ENCODE measurements at regions not wholly inside any gene's neighbourhood (a gene's known extent, or its start where the extent isn't known, plus 50 kb on each side); places are given as distances from the start of the nearest gene placed in this dataset.

- no peak for DNase-seq (ENCODE audit: low read depth in 2 of 2)
Observed at GRCh38 chr5:61737301-61737963, 405.4 kb downstream of the ZSWIM6 start.

GRCh38 chr5:61737964-61738340 lies 405.9 kb downstream of the ZSWIM6 start:
- DNase-seq (ENCODE audit: low read depth in 2 of 2): no peak

GRCh38 chr5:61738446-61738845 lies 406.4 kb downstream of the ZSWIM6 start:
- DNase-seq (ENCODE audit: low read depth in 2 of 2): no peak

GRCh38 chr5:61744690-61745619 lies 412.9 kb downstream of the ZSWIM6 start:
- no peak for DNase-seq (ENCODE audit: low read depth in 2 of 2)

DNA sequence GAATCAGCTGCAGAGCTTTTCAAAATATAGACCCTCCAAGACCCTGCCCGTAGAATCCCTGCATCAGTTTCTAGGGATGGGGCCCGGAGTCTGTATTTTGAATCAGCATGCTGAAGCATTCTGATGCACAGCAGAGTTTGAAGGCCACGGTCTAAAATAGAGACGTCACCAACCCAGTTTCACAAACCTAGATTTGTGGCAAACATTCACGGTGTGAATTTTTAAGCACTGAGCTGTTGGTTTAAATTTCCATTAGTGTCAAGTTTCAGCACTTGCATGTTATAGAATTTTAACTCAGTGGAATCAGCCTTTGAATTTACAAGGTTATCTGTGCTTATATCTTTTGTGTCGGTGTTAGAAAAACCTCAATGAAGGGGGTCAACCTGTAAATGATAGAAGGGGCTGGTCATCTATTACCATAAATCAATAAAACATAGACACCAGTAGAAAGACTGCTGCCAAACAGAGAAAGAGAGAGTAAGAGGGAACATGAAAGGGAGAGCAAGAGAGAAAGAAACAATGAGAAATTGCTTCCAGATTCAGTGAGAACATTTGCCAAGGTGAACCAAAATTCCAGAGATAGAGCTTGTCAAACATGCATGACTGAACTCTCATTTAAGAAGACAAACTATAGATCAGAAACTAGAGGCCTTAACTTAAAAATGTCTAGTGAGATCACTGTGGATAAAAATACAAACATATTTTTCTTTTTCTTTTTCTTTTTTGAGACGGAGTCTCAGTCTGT lies 414.9 kb downstream of the ZSWIM6 start:
- DNase-seq (ENCODE audit: low read depth in 2 of 2): no peak

- DNase-seq (ENCODE audit: low read depth in 2 of 2): no peak
Observed at GRCh38 chr5:61748121-61748520, 416.1 kb downstream of the ZSWIM6 start.

DNA sequence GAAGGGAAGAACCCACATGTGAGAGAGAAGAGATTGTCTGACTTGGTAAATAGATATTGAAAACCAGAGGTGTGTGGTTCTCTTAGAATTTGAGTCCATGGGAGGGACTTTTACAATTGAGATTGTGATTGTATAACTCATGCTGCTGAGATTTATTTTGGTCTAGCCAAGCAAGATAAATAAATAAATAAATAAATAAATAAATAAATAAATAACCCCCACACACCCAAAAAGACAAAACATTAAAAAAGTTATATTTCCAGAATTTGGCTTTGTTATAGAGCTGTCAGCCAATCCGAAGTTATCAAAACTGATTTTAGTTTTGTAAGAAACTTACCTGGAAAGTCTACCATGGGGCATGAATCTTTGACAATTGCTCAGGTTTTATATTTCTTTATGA lies 416.6 kb downstream of the ZSWIM6 start:
- DNase-seq (ENCODE audit: low read depth in 2 of 2): no peak

GRCh38 chr5:61752588-61752987 lies 420.5 kb downstream of the ZSWIM6 start:
- DNase-seq (ENCODE audit: low read depth in 2 of 2): no peak

DNA sequence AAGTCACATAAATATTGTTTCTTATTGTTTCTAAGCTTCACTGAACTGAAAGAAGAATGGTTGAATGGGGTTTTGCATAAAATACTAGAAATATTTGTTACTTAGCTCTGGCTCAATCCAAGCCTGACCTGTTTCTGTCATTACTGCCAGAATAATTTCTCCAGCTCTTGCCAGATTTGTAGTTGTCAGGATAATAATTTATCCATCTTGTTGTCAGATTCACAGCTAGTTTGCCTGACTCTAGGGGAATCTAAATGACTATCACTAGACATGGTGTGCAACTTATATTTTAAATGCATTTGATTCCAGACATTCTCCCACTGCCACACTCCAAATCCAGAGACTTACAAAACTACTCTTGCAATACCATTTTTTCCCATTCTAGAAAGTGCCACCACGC lies 422.7 kb downstream of the ZSWIM6 start:
- no peak for DNase-seq (ENCODE audit: low read depth in 2 of 2)

- no peak for DNase-seq (ENCODE audit: low read depth in 2 of 2)
Observed at GRCh38 chr5:61755726-61756222, 423.7 kb downstream of the ZSWIM6 start.

- DNase-seq (ENCODE audit: low read depth in 2 of 2): no peak
Observed at GRCh38 chr5:61758711-61759110, 426.7 kb downstream of the ZSWIM6 start.

DNA sequence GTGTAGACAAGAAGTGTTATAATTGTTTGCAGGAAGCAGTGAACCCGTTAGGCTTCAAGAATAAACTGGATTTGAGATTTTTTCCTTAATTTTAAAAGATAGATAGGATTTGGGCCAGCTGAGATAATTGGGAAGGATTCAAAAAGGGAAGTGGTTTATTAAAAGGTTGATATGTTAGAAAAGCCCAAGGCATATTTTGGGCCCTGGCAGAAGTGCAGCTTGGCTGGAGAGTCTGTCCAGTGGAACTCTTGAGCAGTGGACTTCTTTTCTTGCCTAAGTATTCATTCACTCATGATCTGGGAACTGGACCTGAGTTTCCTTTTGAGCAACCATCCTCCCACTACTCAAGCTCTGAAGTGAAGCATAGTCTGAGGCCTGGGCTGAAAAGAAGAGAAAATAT lies 433.4 kb downstream of the ZSWIM6 start:
- DNase-seq (ENCODE audit: low read depth in 2 of 2): no peak

DNA sequence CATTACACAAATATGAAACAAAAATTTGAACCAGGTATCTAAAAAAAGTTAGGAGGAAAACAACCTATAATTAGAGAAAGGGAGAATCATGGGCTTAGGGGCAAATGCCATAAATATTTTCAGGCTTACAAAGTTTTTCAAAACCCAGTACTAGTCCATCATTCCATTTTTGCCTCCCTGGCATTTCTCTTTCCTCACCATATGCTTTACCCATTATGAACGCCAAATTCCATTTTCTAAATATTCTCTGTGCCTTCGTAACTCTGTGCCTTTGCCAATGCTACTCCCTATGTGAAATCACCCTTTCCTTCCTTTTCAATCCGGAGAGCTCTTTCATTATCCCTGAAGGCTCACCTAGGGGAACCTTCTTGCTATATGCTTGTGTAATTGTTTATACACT lies 434.1 kb downstream of the ZSWIM6 start:
- DNase-seq (ENCODE audit: low read depth in 2 of 2): no peak

DNA sequence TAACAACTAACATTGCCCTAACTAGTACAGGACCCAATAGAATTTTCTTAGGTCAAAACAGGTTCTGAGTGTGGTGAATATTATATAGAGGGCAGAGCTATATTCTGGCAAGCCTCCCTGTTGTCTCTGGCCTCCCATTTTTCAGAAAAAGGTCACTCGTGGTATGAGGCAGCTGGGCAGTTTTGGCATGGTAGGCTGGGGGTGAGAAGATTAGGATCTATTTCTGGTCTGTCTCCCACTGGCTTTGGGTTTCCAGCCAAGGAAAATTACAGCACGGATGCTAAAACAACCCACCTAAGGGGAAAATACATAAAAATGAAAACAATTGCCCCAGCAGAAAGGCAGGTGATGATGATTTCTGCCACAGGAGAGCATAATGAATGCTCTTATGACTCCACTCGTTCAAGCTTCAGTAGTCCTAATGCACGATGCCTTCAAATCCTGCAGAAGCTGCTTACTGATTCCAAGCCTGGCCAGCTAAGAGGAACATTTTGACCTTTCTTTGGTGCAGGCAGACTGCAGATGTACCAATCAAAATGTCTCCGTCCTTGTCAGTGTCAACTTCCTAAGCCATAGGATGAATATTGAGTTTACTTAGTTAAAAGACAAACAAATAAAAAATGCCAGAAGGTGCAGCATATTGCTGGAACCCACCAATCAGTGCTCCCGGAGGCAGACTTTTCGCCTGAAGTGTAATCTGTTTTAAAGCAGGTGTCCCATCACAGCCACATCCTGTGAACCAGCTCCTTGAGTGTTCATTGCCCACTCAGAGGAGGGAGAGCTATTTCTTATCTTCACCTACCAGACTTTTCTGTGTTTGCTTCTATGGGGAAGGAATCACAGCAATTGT lies 435.4 kb downstream of the ZSWIM6 start:
- no peak for DNase-seq (ENCODE audit: low read depth in 2 of 2)

DNA sequence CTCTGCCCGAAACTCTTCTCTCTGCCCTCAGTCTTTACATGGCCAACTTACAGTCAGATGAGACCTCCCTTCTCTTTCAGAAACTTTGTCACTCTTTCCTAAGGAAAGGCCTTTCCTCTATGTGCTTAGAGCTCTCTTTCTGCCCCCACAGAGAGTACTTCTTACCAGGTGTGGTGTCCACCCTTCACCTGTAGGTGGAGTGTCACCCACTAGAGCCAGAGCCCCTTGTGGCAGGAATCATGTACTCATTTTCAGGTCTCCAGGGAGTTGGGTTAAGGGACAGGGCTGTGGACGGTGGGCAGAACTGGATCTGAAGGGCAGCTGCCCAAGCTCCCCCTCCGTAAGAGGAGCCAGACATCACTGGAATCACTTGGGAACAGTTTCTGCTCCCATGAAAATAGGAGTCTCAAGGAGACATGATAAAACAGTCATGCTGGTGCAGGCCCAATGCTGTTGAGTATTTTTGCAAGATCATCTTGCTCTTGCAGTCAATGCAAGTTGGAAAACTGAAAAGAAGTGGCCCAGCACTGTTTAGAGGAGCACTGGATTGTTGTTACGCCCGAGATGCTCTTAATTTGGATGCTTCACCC lies 436.7 kb downstream of the ZSWIM6 start:
- no peak for DNase-seq (ENCODE audit: low read depth in 2 of 2)

DNA sequence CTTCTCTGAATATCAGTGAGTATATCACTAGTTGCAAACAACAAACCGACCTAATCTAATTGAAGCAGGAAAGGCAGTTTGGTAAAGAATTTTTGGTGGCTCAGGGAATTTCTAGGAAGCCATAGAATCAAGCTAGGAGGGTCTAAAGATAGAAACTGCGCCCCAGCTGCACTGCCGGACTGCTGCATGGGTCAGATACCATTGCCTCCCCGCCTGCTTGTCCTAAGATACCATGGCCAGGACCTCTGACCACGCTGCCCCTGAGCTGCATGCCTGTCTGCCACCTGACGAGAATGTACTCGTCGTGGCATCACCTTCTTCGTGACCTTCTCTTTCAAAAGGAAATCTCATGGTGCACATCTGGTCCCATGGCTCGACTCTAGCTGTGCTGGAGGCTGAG lies 439.0 kb downstream of the ZSWIM6 start:
- DNase-seq (ENCODE audit: low read depth in 2 of 2): no peak

GRCh38 chr5:61771808-61772207 lies 439.8 kb downstream of the ZSWIM6 start:
- no peak for DNase-seq (ENCODE audit: low read depth in 2 of 2)

DNA sequence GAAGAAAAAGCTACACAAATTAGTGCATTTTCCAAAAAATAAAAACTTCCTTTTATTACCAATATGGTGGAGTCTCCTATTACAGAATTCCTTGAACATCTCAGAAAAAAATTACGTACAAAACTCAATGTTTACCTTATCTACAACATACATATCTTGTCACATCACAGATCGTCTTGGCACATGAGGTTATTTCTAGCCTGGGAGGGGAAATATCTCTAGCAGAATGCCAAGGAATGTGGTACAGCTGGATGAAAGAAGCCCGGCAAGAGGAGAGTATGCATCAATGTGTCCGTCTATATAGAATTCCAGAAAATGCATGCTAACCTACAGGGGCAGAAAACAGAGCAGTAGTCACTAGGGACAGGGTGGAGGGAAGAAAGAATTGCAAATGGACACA lies 443.8 kb downstream of the ZSWIM6 start:
- no peak for DNase-seq (ENCODE audit: low read depth in 2 of 2)

- DNase-seq (ENCODE audit: low read depth in 2 of 2): no peak
Observed at GRCh38 chr5:61777292-61777691, 445.2 kb downstream of the ZSWIM6 start.

DNA sequence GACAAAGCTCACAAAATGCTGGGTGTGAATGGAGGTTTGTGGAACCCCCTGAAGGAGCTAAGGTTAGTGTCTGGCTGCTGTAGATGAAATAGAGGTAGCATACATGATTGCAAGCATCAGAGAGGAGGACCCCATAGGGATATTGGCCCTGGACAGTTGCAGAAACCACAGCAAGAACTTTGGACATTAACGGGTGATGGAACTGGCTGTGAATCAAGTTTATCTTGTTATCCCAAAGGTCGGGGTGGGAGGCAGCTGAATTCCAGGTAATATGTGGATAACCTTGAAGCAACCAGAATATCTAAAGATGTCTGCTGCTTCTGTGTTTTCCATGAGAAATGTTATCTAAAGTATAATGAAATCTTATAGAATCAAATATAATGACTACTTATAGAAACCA lies 447.7 kb downstream of the ZSWIM6 start:
- no peak for DNase-seq (ENCODE audit: low read depth in 2 of 2)

GRCh38 chr5:61783481-61783880 lies 451.4 kb downstream of the ZSWIM6 start:
- DNase-seq (ENCODE audit: low read depth in 2 of 2): no peak
